A172 (cell line): ENCODE measurements at regions not wholly inside any gene's neighbourhood (a gene's known extent, or its start where the extent isn't known, plus 50 kb on each side); places are given as distances from the start of the nearest gene placed in this dataset.
"Not testable (repeated sequence)": the region's sequence is repeated elsewhere in the genome, so short reads cannot be mapped to it uniquely, and the experiment has no call there.

ENCODE experiments used
- DNase-seq: peaks from one replicate; pipeline ENCODE4 v3.0.0-alpha.2; 2015; ENCODE audit warnings: low spot score

- no peak for DNase-seq
These were observed 91.7 kb upstream of the MITF start for GRCh38 chr3:69647511-69648110.

DNA sequence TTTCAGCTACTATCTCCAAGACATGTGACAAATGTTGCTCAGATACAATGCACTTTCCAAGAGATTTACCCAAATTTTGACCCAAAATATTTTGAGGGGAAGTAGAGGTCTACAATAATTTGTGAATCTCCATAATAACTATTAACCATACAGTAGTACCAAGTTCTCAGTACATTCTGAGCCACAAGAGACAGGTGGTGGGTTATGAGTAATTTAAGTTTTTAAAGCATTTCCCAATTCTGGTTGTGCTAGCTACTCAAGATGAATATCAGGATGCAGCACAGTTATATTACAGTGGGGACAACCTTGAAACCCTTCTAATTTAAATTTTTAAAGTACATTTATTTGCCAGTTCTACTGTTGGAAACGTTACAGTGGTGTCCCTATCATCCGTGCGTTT is 92.2 kb upstream of the MITF start:
- DNase-seq: no peak

DNA sequence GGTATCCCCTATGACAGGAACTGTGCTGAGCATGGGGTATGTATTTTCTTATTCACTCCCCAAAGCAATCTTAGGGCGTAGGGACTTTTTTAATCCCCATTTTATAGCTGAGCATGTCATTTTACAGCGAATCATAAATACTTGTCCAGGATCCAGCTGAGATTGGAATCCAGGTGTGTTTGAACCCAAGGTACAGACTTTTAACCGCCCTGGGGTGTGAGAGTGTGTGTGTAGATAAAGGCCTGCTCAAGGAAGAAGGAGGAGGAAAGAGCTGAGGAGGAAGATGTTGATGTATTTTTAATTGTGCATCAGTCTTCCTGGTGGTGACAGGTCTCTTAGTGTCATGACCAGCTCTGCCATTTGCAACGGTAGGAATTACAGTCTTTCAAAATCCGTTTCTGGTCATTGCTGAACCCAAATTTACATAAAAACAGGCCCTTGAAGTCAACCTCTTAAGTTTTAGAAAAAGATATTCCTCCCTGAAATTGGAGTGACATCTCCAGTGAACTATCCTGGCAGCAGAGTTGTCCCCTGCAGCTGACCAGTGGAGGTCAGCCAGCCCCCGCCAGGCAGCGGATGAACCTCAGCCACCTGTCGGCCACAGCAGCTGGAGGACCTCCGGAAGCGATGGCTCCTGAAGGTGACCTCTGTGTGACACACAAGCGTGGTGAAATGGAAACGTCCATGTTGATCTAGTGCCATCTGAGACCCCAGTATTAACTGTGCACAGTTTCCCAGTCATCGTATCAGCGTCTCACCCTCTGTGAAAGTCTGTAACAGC is 92.8 kb upstream of the MITF start:
- no peak for DNase-seq

- no peak for DNase-seq
These were observed 96.7 kb upstream of the MITF start for GRCh38 chr3:69642606-69643005.

DNA sequence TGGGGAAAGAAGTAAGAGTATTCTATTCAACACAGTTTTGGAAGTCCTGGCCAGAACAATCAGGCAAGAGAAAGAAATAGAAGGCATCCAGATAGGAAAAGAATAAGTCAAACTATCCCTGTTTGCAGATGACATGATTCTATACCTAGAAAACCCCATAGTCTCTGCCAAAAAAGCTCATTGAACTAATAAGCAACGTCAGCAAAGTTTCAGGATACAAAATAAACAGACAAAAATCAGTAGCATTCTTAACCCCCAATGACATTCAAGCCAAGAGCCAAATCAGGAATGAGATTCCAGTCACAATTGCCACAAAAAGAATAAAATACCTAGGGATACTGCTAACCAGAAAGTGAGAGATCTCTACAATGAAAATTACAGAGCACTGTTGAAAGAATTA is 99.4 kb upstream of the MITF start:
- no peak for DNase-seq

DNA sequence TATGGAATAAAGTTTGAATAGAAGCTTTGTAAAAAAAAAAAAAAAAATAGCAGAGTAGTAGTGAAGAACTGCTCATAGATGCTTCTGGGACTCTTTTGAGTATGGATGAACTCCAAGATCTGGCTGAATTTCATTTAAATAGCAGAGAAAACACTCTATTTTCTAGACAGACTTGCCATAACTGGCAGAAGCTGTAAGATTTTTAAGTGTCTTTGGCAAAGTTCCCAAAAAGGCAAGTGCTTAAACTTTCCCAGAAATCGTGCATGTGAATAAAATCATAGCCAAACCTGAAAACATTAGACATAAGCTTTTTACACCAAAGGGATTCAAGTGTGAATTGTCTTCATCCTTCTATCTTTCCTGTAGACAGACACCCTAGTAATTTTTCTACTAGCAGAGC is 110.3 kb upstream of the MITF start:
- DNase-seq: no peak

DNA sequence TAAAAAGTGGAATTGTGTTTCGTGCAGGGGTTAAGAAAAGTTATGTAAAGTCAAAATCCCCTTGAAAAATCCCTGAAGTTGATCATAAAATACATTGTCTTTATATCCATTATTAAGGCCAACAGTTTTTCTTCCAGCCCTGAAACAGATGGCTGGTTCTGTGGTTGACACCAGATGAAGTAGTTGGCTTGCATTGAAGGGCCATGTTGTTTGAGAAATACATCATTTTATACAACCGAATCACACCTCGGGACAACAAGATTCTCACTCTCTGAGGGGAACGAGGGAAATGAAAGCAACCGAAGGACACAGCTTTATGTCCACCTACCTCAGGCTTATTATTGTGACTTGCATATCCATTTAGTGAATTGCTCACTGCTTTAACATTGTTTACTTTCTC is 126.0 kb upstream of the MITF start:
- no peak for DNase-seq

DNA sequence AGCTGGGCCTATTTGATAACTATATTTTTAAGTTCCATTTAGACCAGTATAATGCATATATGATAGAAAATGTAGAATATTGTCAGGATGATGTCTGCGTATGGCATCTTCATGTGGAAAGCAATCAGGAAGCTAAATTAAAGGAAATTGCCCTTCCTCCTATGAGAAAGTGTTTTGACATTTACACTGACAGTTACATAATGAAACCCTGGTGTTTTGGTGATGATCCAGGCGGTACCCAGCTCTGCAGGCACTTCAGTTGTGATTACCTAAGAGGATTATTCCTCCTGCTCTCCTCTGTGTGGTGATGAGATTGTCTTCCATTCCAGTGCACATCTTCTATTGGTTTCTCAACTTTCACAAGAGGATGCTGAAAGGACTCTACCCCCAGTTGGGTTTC is 126.5 kb upstream of the MITF start:
- DNase-seq: no peak

DNA sequence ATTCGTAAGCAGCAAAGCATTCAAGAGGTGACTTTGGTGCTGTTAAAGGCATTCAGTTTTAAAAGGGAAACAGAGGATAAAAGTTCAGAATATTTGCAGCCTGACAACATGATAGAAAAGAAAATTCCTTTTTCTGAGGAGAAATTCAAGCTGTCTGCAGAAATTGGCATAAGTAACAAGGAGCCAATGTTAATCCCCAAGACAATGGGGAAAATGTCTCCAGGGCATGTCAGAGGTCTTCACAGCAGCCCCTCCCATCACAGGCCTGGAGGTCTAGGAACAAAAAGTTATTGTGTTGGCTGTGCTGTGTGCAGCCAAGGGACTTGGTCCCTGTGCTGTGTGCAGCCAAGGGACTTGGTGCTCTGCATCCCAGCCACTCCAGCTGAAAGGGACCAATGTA is 129.7 kb upstream of the MITF start:
- not testable (repeated sequence) for DNase-seq

- no peak for DNase-seq
These were observed 131.6 kb upstream of the MITF start for GRCh38 chr3:69607466-69608305.

- no peak for DNase-seq
These were observed 133.4 kb upstream of the MITF start for GRCh38 chr3:69605867-69606266.

- no peak for DNase-seq
These were observed 134.4 kb upstream of the MITF start for GRCh38 chr3:69604735-69605450.

DNA sequence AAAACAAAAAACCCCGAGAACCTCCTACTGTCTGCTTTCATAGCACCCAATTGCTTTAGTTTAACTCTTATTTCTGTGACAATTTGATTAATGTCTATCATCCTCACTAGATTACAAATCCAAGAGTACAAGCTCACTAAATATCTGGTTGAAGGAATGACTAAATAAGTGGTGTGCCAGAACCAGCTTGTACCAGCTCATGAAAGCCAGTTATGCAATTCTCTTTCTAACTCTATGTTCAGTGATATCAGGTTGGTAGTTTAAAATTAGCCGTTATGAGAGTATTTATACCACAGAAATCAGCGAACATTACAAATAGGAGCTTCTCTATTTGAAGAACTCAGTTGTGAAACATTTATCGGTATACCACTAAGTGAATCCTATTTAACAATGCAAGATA is 137.2 kb upstream of the MITF start:
- DNase-seq: no peak

DNA sequence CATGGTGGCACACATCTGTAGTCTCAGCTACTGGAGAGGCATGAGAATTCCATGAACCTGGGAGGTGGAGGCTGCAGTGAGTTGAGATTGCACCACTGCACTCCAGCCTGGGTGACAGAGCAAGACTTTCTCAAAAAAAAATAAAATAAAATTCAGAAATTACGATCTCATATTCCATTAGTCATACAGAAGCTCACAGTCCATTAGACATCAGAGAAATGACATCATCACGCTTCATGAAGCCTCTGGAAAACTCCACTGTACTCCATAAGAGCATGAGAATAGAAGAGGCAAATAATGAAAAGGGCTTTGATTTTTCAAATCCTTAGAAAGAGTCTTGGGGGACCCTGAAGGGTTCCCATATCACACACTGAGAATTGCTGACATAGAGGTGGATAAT is 145.0 kb upstream of the MITF start:
- DNase-seq: no peak

GRCh38 chr3:69591164-69591736 is 148.0 kb upstream of the MITF start:
- no peak for DNase-seq

- DNase-seq: no peak
These were observed 149.2 kb upstream of the MITF start for GRCh38 chr3:69590111-69590510.

DNA sequence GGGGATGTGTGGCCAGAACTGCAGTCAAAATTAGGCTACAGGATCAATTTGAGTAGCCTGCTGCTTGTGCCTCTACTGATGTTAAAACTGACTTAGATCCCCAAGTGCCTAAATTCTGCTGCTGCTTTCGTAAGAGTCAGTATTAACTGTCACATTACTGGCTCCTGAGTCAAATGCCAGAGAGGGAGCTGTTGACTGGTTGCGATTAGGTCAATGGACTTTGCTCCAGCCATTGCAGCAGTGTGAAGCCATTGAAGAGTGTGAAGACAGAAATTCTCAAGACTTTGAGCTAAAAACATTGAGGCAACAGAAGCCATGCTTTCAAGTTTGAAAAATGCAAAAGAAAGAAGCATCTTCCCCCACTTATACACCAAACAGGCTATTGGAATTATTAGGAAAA is 151.1 kb upstream of the MITF start:
- DNase-seq: no peak

DNA sequence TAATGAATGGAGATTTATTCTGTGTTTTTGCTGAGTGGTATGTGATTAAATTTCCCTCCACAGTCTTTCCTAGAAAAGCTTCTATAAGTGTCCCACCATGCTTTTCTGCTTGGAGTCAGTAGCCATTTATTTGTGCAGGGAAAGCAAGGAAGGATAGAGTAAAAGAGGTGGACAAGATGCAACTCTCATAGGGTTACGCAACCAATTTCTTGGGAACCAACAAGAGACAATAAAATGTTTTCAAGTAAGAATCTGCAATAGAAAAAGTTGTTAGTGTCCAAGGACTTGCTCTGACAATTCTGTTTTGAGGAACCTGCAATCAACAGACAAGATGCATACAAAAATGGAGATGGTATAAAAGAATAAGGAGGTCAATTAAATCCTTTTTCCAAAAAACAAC is 153.8 kb upstream of the MITF start:
- no peak for DNase-seq

- no peak for DNase-seq
These were observed 157.2 kb upstream of the MITF start for GRCh38 chr3:69582044-69582443.

- no peak for DNase-seq
These were observed 159.8 kb upstream of the MITF start for GRCh38 chr3:69579306-69580041.

DNA sequence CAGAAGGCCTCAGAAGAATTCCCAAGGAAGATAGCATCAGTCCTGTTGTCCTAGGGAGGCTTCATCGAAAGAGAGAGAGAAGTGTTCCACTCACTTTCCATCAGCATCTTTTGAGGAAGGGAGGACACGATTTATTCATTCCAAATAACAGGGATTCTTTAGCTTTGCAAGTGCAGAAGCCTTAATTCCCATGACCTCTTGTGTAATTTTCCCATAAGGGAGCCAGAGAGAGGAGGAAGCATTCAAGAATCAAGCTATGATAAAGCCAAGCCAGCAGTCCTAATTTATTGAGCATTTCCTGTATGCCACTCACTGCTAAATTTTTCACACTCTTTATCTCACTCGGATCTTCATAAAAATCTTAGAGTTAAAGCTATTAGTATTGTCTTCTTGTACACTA is 169.7 kb upstream of the MITF start:
- no peak for DNase-seq
